Activated naive CD8-positive, alpha-beta T cell treated with anti-CD3 and anti-CD28 coated beads, Interleukin-2, amount 10 ng/mL, durations not matched to agents 7 days and 5 days (primary cell): ENCODE measurements at regions not wholly inside any gene's neighbourhood (a gene's known extent, or its start where the extent isn't known, plus 50 kb on each side); places are given as distances from the start of the nearest gene placed in this dataset.

Experiments
- ATAC-seq: fragments of 150-1000 bp; cut with Tn5 transposase; one replicate; pipeline ENCODE4 v1.10.0; 2021; ENCODE audit warnings: low read depth, moderate library complexity
- POLR2A ChIA-PET: fragments of 350-600 bp; sonication (Branson Sonifier 250); formaldehyde crosslinking; loops from one replicate; lab custom pipeline; 2021; ENCODE audit warnings: antibody characterized with exemption; lab: Charles Lee
- DNase-seq: peaks from one replicate; pipeline ENCODE4 v3.0.0; 2021
- H3K27ac Mint-ChIP-seq: one replicate; pipeline ENCODE4 v1.8.0; 2022; ENCODE audit warnings: mild to moderate bottlenecking, mixed read lengths
- H3K27me3 Mint-ChIP-seq: one replicate; pipeline ENCODE4 v1.8.0; 2022; ENCODE audit warnings: mild to moderate bottlenecking, moderate library complexity, mixed read lengths
- H3K36me3 Mint-ChIP-seq: one replicate; pipeline ENCODE4 v1.8.0; 2021; ENCODE audit warnings: mild to moderate bottlenecking, mixed read lengths
- H3K4me1 Mint-ChIP-seq: one replicate; pipeline ENCODE4 v1.8.0; 2021; ENCODE audit warnings: mixed read lengths
- H3K4me3 Mint-ChIP-seq: one replicate; pipeline ENCODE4 v1.8.0; 2022; ENCODE audit warnings: mild to moderate bottlenecking, moderate library complexity, mixed read lengths
- H3K9me3 Mint-ChIP-seq: one replicate; pipeline ENCODE4 v1.8.0; 2021; ENCODE audit warnings: mixed read lengths

DNA sequence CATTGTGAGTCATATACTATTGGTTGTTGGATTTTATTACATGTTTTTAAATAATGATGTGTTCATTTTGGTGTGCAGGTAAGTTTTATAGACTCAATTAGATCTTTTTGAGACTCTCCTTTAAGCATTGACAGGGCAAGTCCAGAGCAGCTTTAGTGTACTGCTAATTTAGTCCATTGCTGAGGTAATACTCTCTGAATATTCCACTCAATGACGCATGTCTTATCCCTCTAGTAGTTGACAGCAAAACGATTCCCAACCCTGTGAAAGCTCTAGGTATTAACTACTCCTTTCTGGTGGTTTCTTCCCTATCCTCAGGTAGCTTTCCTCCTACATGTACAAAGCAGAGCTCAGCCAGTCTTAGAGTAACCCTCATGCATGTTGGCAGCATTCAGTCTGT, 373.5 kb upstream of the MAP3K7 start:
- H3K4me1 Mint-ChIP-seq: no peaks in the 10 kb centered on the region
- H3K36me3 Mint-ChIP-seq: no peaks in the 10 kb centered on the region
- no peak for DNase-seq
- no peak overlapping the region for H3K4me3 Mint-ChIP-seq
- POLR2A ChIA-PET: no interaction called here
- peaks cover 2% of the 10 kb centered on the region for H3K27me3 Mint-ChIP-seq
- no peak overlapping the region for H3K27ac Mint-ChIP-seq
- H3K9me3 Mint-ChIP-seq: no peaks in the 10 kb centered on the region
- no peak for ATAC-seq

DNA sequence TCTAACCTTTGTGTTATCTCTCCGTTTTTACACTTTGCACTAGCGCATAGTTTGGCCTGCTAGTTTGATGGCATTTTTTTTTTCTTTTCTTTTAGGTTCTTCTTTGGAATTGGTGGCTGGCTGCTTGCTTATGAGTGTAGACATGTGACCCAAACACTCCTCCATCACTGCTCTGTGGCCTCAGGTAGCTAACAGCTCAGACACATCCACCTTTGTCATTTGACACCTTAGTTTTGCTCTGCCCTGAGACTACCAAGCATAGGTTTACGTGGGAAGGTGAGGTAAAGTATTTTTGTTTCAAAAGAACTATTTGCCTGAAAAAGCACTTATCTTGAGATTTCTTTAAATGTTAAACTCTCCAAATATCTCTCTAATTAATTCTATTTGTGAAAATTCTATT, 368.4 kb upstream of the MAP3K7 start:
- no peak for ATAC-seq
- Mint-ChIP-seq H3K9me3 (no peaks in the 10 kb centered on the region), H3K27me3 (peaks cover 4% of the 10 kb centered on the region), H3K4me1 (no peaks in the 10 kb centered on the region), H3K4me3 (no peak overlapping the region), H3K36me3 (no peaks in the 10 kb centered on the region), H3K27ac (no peak overlapping the region)
- DNase-seq: no peak
- POLR2A ChIA-PET: no interaction called here

DNA sequence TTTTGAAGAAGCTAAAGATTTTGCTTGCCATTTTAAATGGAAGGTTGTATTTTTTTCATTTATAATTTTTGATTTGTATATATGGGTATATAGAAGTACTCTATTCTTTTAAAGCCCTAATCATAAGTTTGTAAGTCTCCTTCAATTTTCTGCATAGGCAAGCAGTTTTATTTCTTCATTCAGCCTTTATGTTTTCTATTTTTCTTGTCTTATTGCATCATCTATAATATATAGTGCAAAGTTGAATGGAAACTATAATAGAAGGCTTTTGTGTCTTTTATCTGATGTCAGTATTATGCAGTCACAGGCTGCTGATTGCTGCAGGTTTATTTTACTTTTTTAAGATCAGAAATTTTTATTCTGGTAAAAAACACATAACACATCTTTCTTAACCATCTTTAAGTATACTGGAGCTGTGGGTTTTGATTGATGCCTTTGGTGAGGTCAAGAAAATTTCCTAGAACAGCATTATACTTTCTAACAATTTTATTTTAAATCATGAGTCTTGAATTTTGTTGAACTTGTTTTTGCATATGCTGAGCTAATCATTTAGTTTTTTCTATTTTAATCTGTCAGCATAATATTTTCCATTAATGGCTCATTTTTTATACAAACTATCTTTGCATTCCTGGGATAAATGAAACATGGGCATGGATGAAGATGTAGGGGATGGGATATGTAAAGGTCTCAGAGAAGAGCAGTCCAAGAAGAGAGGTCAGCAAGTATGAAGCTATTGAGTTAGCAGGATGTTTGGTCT, 366.7 kb upstream of the MAP3K7 start:
- no peaks in the 10 kb centered on the region for H3K4me1 Mint-ChIP-seq
- ATAC-seq (no peak), DNase-seq (no peak)
- H3K27ac Mint-ChIP-seq: no peak overlapping the region
- POLR2A ChIA-PET: no interaction called here
- peaks cover 4% of the 10 kb centered on the region for H3K27me3 Mint-ChIP-seq
- no peaks in the 10 kb centered on the region for H3K36me3 Mint-ChIP-seq
- H3K4me3 Mint-ChIP-seq: no peak overlapping the region
- H3K9me3 Mint-ChIP-seq: no peaks in the 10 kb centered on the region

DNA sequence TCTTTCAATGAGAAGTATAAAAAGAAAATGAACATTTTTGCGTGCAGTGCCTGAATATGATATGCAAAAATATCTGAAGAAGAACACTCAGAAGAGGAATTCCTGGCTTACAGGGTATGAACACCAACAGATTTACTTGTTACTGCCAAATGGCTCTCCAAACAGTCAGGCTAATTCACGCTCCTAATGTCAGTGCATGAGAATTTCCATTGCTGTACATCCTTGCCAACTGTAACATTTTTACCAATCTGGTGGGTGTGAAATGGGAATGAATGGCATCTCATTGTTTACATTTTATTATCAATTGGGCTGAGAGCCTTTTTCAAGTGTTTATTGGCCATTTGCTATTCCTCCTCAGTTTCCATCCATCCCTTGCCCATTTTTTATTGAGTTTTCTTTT, 365.3 kb upstream of the MAP3K7 start:
- H3K27me3 Mint-ChIP-seq: peaks cover 4% of the 10 kb centered on the region
- no peak for ATAC-seq

DNA sequence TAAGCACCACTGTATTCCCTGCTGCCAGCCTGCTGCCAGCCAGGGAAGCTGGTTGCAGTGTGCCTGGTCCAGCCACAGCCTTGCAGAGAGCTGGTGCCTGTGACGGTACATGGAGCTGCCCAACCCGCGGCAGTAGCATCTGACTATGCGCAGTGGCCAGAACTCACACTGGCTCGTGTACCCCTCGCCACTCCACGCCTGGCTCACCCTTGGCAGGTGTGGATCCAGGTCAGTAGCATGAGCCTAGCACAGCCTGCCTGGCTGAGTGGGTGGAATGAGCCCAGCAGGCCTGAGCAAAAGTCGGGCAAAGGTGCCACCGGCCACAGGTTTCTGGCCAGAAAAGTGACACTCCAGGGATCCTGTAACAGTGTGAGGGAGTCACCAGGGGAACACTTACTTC, 361.7 kb upstream of the MAP3K7 start:
- no peaks in the 10 kb centered on the region for H3K27me3 Mint-ChIP-seq
- POLR2A ChIA-PET: no interaction called here
- DNase-seq (no peak), ATAC-seq (no peak)
- H3K27ac Mint-ChIP-seq: no peak overlapping the region
- H3K4me1 Mint-ChIP-seq: no peaks in the 10 kb centered on the region
- no peak overlapping the region for H3K4me3 Mint-ChIP-seq
- H3K36me3 Mint-ChIP-seq: no peaks in the 10 kb centered on the region
- H3K9me3 Mint-ChIP-seq: no peaks in the 10 kb centered on the region

More for the DNA sequence above, 365.3 kb upstream of the MAP3K7 start:
- Mint-ChIP-seq H3K9me3 (no peaks in the 10 kb centered on the region), H3K36me3 (no peaks in the 10 kb centered on the region), H3K27ac (no peak overlapping the region), H3K4me1 (no peaks in the 10 kb centered on the region), H3K4me3 (no peak overlapping the region)
- no peak for DNase-seq
- POLR2A ChIA-PET: no interaction called here

DNA sequence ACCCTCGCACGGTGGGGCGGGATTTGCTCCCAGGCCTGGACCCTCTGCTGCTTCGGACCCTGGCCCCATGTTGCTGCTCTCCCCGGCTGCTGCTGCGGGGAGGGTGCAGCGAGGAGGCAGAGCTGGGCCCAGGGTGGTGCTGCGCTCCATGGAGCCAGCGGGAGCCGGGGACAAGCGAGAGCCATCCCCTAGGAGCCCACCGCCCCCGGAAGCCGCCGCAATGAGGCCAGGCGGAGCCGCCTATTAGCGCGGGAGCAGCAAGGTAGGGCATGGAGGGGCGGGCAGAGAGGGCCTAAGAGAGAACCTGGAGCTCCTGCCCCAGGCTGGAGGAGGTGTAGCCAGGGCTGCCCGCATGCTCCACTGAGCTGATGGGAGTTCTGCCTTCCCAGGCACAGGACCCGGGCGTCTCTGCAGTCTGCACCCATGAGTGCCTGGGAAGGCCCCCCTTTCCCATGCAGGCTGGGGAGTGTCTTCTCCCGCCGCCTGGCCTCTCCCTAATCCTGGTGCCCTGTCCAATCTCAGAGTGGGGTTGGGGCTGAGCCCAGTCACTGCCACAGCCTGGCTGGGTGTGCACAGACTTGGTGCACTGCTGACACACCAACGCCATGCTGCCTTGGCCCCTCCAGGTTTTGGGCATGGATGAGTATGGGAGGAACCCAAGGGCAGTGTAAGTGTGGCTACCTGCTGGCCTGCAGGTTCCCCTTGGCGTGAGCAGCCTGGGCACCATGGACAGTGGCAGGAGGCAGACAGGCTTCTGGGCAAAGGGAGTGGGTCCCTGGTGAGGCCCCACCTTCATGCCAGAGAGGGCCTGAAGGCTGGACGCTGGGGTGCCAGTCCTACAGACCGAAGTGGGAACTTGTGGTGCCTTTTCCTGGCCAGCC, 360.6 kb upstream of the MAP3K7 start:
- H3K4me3 Mint-ChIP-seq: no peak overlapping the region
- no peaks in the 10 kb centered on the region for H3K4me1 Mint-ChIP-seq
- no peaks in the 10 kb centered on the region for H3K9me3 Mint-ChIP-seq
- no peak for ATAC-seq
- no peaks in the 10 kb centered on the region for H3K36me3 Mint-ChIP-seq
- POLR2A ChIA-PET: no interaction called here
- no peak overlapping the region for H3K27ac Mint-ChIP-seq
- H3K27me3 Mint-ChIP-seq: no peaks in the 10 kb centered on the region
- DNase-seq: no peak

DNA sequence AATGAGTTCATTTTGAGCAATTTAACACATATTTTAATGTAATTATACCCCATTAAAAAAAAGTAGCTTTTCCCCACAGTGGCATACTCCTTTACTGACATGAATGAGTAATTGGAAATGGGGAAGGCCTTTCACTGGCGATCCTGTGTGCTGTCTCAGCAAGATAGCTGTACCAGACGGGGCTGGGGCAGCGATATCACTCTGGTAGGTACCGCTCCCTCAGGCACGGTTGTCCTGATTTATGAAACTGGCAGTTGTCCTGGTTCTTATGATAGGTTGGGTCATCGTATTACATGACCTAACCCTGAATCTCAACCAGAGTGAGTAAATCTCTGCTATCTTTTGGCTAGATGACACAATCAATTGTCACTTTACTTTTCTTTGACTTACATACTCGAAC, 355.0 kb upstream of the MAP3K7 start:
- no peak overlapping the region for H3K4me3 Mint-ChIP-seq

DNA sequence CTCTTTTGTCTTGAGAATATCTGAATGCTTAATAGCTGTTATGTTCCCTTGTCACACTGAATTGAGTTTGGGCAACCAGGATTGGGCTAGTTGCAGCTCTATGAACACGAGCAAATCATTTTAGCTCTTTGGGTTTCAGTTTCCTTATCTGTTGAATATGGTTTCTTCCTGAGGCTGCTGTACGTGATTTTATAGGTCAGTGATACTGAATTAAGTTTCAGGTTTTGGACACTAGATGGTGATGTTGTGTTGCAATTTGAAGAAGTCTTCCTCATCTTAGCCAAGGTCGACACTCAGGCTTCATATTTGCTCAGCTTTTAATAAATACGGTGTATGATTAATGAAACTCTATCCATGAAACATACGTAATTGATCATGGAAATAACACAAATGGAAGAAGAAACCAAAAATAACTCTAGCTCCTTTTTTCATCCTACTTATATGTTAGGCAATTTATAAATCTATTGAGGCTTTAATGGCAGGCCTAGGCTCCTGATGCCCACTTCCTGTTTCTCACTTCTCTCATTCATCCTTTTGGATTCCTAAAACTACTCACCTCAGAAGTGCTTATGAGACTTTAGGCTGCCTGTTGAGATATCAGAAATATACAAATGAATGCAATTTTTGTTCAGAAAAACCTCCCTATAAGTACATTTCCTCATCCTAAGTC, 354.1 kb upstream of the MAP3K7 start:
- POLR2A ChIA-PET: no interaction called here
- H3K27ac Mint-ChIP-seq: peak overlapping the region; percentile 59
- H3K9me3 Mint-ChIP-seq: no peaks in the 10 kb centered on the region
- DNase-seq: no peak
- H3K36me3 Mint-ChIP-seq: no peaks in the 10 kb centered on the region
- H3K4me1 Mint-ChIP-seq: peaks cover 6% of the 10 kb centered on the region
- peak overlapping the region; percentile 39 for H3K4me3 Mint-ChIP-seq
- H3K27me3 Mint-ChIP-seq: peaks cover 6% of the 10 kb centered on the region
- ATAC-seq: peak; percentile 96

More for the DNA sequence above, 355.0 kb upstream of the MAP3K7 start:
- no peaks in the 10 kb centered on the region for H3K9me3 Mint-ChIP-seq
- ATAC-seq (no peak), DNase-seq (no peak)
- POLR2A ChIA-PET: no interaction called here
- peaks cover 6% of the 10 kb centered on the region for H3K4me1 Mint-ChIP-seq
- H3K27ac Mint-ChIP-seq: no peak overlapping the region
- no peaks in the 10 kb centered on the region for H3K36me3 Mint-ChIP-seq
- peaks cover 3% of the 10 kb centered on the region for H3K27me3 Mint-ChIP-seq

DNA sequence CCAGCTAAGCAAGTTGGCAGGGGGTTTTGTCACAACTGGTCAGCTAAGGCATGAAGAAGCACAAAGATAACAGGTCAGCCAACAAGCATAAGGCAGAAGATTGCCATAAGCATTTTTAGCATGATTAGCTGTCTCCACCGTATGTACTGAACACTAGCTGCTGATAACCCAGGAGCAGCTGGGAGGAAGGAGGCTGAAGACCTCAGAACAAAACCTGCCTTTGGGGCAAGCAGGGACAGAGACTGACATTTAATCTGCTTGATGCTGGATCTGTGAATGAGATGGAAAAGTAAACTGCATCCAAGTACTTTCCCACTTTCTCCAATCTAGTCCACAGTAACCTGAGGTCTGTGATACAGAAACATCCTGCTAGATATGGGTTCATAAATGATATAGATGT, 353.0 kb upstream of the MAP3K7 start:
- DNase-seq: no peak
- Mint-ChIP-seq H3K4me3 (no peak overlapping the region), H3K4me1 (peaks cover 6% of the 10 kb centered on the region), H3K27me3 (peaks cover 10% of the 10 kb centered on the region), H3K9me3 (no peaks in the 10 kb centered on the region), H3K36me3 (no peaks in the 10 kb centered on the region), H3K27ac (no peak overlapping the region)
- POLR2A ChIA-PET: no interaction called here
- ATAC-seq: no peak

DNA sequence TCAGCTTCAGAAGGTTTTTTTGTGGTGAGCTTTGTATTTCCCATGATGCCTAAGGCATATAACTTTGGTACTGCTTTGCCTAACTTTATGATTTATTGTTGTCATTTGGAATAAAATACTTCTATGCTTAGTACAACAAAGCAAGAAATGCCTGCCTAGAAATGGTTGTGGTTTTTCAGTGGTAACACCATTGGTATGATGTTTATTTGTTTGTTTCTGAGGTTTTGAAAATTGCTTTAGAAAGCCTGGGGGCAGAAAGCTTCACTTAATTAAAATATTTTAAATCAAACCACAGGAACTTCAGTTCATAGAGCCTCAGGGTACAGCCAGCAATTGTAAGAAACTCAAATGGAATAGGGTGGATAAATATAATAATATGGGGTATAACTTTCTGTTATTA, 351.2 kb upstream of the MAP3K7 start:
- H3K9me3 Mint-ChIP-seq: no peaks in the 10 kb centered on the region
- no peaks in the 10 kb centered on the region for H3K36me3 Mint-ChIP-seq
- DNase-seq (no peak), ATAC-seq (no peak)
- H3K27ac Mint-ChIP-seq: no peak overlapping the region
- H3K27me3 Mint-ChIP-seq: peaks cover 16% of the 10 kb centered on the region
- peaks cover 6% of the 10 kb centered on the region for H3K4me1 Mint-ChIP-seq
- no peak overlapping the region for H3K4me3 Mint-ChIP-seq
- POLR2A ChIA-PET: no interaction called here

DNA sequence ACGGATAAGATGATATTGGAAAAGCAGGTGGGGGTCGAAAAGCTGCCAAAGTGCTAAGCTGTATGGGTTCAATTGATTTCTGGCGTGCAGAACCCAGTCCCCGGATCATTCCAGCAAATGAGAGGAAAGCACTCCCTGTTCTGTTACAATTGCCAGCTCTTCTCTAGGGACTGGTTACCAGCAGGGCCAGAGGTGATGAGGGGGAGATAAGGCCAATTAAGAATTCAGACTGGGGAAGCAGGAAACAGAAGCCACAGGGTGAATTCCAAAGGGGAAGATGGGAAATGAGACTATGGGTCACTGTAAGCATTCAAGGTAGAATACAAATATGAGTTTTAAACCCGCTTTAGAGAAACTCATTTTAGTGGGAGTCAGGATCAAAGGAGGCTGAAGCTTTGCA, 349.4 kb upstream of the MAP3K7 start:
- peaks cover 6% of the 10 kb centered on the region for H3K4me1 Mint-ChIP-seq
- H3K27me3 Mint-ChIP-seq: peaks cover 25% of the 10 kb centered on the region
- no peaks in the 10 kb centered on the region for H3K36me3 Mint-ChIP-seq
- ATAC-seq (no peak), DNase-seq (no peak)
- POLR2A ChIA-PET: no interaction called here
- H3K27ac Mint-ChIP-seq: no peak overlapping the region
- no peaks in the 10 kb centered on the region for H3K9me3 Mint-ChIP-seq
- H3K4me3 Mint-ChIP-seq: no peak overlapping the region

DNA sequence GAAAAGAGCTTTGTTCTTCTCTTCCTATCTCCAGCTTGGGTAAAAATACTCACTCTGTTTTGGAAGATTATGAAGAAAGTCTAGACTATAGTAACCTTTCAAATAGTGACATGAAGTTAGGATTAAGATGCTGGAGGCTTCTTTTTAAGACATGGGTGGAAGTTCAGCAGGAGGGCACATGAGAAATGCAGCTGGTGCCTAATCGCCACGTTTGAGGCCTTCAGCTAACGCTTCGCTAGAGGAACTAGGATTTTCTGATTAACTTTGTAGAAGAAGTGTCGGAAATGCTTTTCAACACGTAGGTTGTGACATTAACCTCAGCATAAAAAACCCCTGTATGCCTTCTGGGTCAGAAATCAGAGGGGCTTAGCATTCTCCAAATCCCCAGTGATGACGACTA, 348.1 kb upstream of the MAP3K7 start:
- Mint-ChIP-seq H3K4me3 (no peak overlapping the region), H3K36me3 (no peaks in the 10 kb centered on the region), H3K4me1 (no peaks in the 10 kb centered on the region), H3K27me3 (peaks cover 27% of the 10 kb centered on the region), H3K9me3 (no peaks in the 10 kb centered on the region), H3K27ac (no peak overlapping the region)
- ATAC-seq: no peak
- DNase-seq: no peak
- POLR2A ChIA-PET: no interaction called here

DNA sequence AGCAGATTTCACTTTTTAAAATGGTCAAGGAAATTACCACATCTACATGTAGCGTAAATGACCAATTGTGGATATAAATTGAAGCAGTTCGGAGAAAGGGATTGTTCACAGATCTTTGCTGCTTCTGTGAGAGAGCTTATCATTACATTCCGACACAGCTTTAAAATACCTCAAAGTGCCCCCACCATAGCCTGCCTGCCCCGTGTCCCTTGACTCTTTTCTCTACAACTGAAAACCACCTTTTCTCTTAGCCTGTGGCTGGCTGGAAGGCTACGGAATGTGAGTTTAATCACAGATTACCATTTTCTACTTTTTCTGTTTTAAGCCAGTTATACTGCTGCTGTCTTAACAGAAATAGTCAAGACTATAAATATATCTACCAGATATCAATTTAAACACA, 347.2 kb upstream of the MAP3K7 start:
- peaks cover 33% of the 10 kb centered on the region for H3K27me3 Mint-ChIP-seq
- ATAC-seq: no peak
- H3K4me1 Mint-ChIP-seq: no peaks in the 10 kb centered on the region
- H3K36me3 Mint-ChIP-seq: no peaks in the 10 kb centered on the region
- no peak overlapping the region for H3K4me3 Mint-ChIP-seq
- POLR2A ChIA-PET: no interaction called here
- H3K9me3 Mint-ChIP-seq: no peaks in the 10 kb centered on the region
- no peak for DNase-seq
- no peak overlapping the region for H3K27ac Mint-ChIP-seq
